B cell (primary cell): ENCODE measurements at regions not wholly inside any gene's neighbourhood (a gene's known extent, or its start where the extent isn't known, plus 50 kb on each side); places are given as distances from the start of the nearest gene placed in this dataset.

Experiments
- ATAC-seq: fragments of 200-7000 bp; cut with Tn5 transposase; one replicate; pipeline ENCODE4 v1.10.0; 2021; ENCODE audit warnings: low read depth, mild to moderate bottlenecking, moderate number of reproducible peaks, moderate library complexity
- CTCF ChIA-PET: fragments of 350-600 bp; sonication (Branson Sonifier 250); formaldehyde crosslinking; loops from one replicate; lab custom pipeline; 2021; ENCODE audit warnings: antibody characterized with exemption, inconsistent platforms; lab: Charles Lee
- POLR2A ChIA-PET: fragments of 350-600 bp; sonication (Branson Sonifier 250); formaldehyde crosslinking; loops from one replicate; lab custom pipeline; 2021; ENCODE audit warnings: antibody characterized with exemption; lab: Charles Lee
- DNase-seq: peaks from one replicate; pipeline ENCODE4 v3.0.0; 2013
- H2AFZ ChIP-seq: 2 replicates; pipeline ENCODE4 v1.6.1; 2012; ENCODE audit warnings: mild to moderate bottlenecking, low read depth, low read length; ENCODE audit not compliant: insufficient read depth, poor library complexity, severe bottlenecking
- H3K27ac ChIP-seq, 2 donors: 1 replicate in 1 of 2; 2 replicates in 1 of 2; pipeline ENCODE4 v1.5.1; 2012 to 2013; ENCODE audit warnings: low read length in 2 of 2, mild to moderate bottlenecking in 2 of 2, moderate library complexity in 1 of 2
- H3K27me3 ChIP-seq, 4 experiments: fragments of 200-600 bp in 1 of 4; sonication (generic) in 1 of 4; replicated peaks in 1 of 4; 1 replicate in 2 of 4; 2 replicates in 2 of 4; pipeline versions ENCODE4 v1.6.1 to v1.7.0; 2013 to 2016; ENCODE audit warnings: low read length in 3 of 4, mild to moderate bottlenecking in 2 of 4, mixed read lengths in 1 of 4, moderate library complexity in 1 of 4; ENCODE audit not compliant: insufficient read depth in 4 of 4, control insufficient read depth in 3 of 4; ENCODE audit errors: control extremely low read depth in 1 of 4
- H3K36me3 ChIP-seq, 2 experiments: replicated peaks in 1 of 2; 1 replicate in 1 of 2; 2 replicates in 1 of 2; pipeline versions ENCODE4 v1.6.1 to v1.7.1; 2013; ENCODE audit warnings: low read length in 1 of 2; ENCODE audit not compliant: insufficient read depth in 2 of 2, control insufficient read depth in 1 of 2; ENCODE audit errors: control extremely low read depth in 1 of 2, extremely low read depth in 1 of 2
- H3K4me1 ChIP-seq, 2 donors: fragments of 200-600 bp in 1 of 2; sonication (generic) in 1 of 2; 1 replicate in 1 of 2; 2 replicates in 1 of 2; pipeline versions ENCODE4 v1.5.1 to v1.6.1; 2013 to 2017; ENCODE audit warnings: low read length in 2 of 2; ENCODE audit not compliant: control insufficient read depth in 2 of 2, insufficient read depth in 2 of 2
- H3K4me2 ChIP-seq: replicated peaks from 2 replicates; pipeline ENCODE3; 2012; ENCODE audit warnings: mild to moderate bottlenecking, low read depth, low read length; ENCODE audit not compliant: poor library complexity, severe bottlenecking
- H3K4me3 ChIP-seq, 5 experiments: fragments of 200-600 bp in 1 of 5; sonication (generic) in 1 of 5; 1 replicate in 3 of 5; 2 replicates in 2 of 5; pipeline versions ENCODE4 v1.5.1 to v1.7.0; 2011 to 2016; ENCODE audit warnings: low read length in 4 of 5, mild to moderate bottlenecking in 4 of 5, low read depth in 2 of 5, control low read depth in 1 of 5, moderate library complexity in 1 of 5; ENCODE audit not compliant: insufficient read depth in 1 of 5; ENCODE audit errors: control extremely low read depth in 1 of 5, extremely low read depth in 1 of 5
- H3K79me2 ChIP-seq: fragments of 200-600 bp; sonication (generic); one replicate; pipeline ENCODE4 v1.6.0; 2016; ENCODE audit warnings: low read length; ENCODE audit not compliant: control insufficient read depth, insufficient read depth
- H3K9ac ChIP-seq: fragments of 200-600 bp; sonication (generic); 2 replicates; pipeline ENCODE4 v1.6.1; 2017; ENCODE audit warnings: mild to moderate bottlenecking, low read length, moderate library complexity
- H3K9me3 ChIP-seq, 3 donors: one replicate each; pipeline versions ENCODE4 v1.6.1 to v1.7.1; 2013; ENCODE audit warnings: low read length in 2 of 3; ENCODE audit not compliant: control insufficient read depth in 2 of 3, insufficient read depth in 1 of 3; ENCODE audit errors: control extremely low read depth in 1 of 3
- H4K20me1 ChIP-seq: 2 replicates; pipeline ENCODE4 v1.6.0; 2012; ENCODE audit warnings: mild to moderate bottlenecking, low read length; ENCODE audit not compliant: insufficient read depth, control insufficient read depth, poor library complexity, severe bottlenecking
- H3K27ac Mint-ChIP-seq: one replicate; pipeline ENCODE4 v1.8.0; 2021; ENCODE audit warnings: mixed read lengths
- H3K27me3 Mint-ChIP-seq: one replicate; pipeline ENCODE4 v1.8.0; 2021; ENCODE audit warnings: mixed read lengths
- H3K4me1 Mint-ChIP-seq: one replicate; pipeline ENCODE4 v1.8.0; 2021; ENCODE audit warnings: mixed read lengths
- H3K4me3 Mint-ChIP-seq: one replicate; pipeline ENCODE4 v1.8.0; 2021; ENCODE audit warnings: mixed read lengths
- H3K9me3 Mint-ChIP-seq: one replicate; pipeline ENCODE4 v1.8.0; 2022; ENCODE audit warnings: mixed read lengths; ENCODE audit not compliant: insufficient read depth
- EZH2 ChIP-seq: IDR thresholded peaks from 2 replicates; pipeline ENCODE4 v1.6.1; 2012; ENCODE audit warnings: borderline replicate concordance, low read depth, mild to moderate bottlenecking, moderate library complexity, low read length; ENCODE audit not compliant: insufficient read depth, poor library complexity, severe bottlenecking
- WGBS: methylation state at CpG from one replicate; pipeline ENCODE4 v1.1.5; 2013; ENCODE audit warnings: missing lambda C conversion rate; ENCODE audit not compliant: insufficient coverage; 5-methylcytosine and 5-hydroxymethylcytosine counted together
- intact Hi-C: fragments of 100-400 bp; cut with micrococcal nuclease; formaldehyde crosslinking; loops from one replicate; pipeline ENCODE4 v1.10.0; 2022
- TF ChIP-seq, protein P1 (sequence below): fragments of 200-600 bp; IDR thresholded peaks from one replicate; pipeline ENCODE4 v1.8.0; 2022; ENCODE audit warnings: antibody characterized with exemption, mild to moderate bottlenecking

DNA sequence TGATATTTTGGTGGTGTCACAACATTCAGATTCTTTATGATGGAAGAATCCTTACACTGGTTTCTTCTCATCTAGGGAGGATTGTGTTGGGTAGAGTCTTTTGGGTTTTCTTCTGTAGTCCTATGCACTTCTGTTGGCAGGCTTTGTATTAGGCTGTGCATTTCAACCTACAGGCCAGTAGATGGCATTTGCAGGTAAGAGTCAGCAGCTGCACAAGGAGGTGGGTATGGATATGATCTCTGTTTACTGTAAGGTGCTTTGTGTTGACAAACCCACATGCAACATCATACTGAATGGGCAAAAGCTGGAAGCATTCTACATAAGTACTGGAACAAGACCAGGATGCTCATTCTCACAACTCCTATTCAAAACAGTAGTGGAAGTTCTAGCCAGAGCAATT is 656.8 kb downstream of the METTL4 start:
- ATAC-seq (no peak), DNase-seq (no peak)
- peaks cover 12% of the 10 kb centered on the region for H3K9me3 Mint-ChIP-seq
- Histone ChIP-seq H3K27me3 (no peaks in the 10 kb centered on the region), H4K20me1 (no peaks in the 10 kb centered on the region), H3K4me2 (no peak overlapping the region), H3K79me2 (no peaks in the 10 kb centered on the region), H3K9me3 (peaks cover 0 to 13% (median 4%) of the 10 kb centered on the region in 3 donors), H3K36me3 (no peaks in the 10 kb centered on the region), H3K9ac (no peak overlapping the region), H2AFZ (no peak overlapping the region), H3K27ac (no peak overlapping the region), H3K4me3 (no peak overlapping the region), H3K4me1 (no peaks in the 10 kb centered on the region)
- no peak for TF ChIP-seq EZH2
- TF ChIP-seq, protein P1, sequence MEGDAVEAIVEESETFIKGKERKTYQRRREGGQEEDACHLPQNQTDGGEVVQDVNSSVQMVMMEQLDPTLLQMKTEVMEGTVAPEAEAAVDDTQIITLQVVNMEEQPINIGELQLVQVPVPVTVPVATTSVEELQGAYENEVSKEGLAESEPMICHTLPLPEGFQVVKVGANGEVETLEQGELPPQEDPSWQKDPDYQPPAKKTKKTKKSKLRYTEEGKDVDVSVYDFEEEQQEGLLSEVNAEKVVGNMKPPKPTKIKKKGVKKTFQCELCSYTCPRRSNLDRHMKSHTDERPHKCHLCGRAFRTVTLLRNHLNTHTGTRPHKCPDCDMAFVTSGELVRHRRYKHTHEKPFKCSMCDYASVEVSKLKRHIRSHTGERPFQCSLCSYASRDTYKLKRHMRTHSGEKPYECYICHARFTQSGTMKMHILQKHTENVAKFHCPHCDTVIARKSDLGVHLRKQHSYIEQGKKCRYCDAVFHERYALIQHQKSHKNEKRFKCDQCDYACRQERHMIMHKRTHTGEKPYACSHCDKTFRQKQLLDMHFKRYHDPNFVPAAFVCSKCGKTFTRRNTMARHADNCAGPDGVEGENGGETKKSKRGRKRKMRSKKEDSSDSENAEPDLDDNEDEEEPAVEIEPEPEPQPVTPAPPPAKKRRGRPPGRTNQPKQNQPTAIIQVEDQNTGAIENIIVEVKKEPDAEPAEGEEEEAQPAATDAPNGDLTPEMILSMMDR, result no peak
- intact Hi-C loops, result no loop called here
- no peaks in the 10 kb centered on the region for H3K4me1 Mint-ChIP-seq
- H3K27ac Mint-ChIP-seq, result no peak overlapping the region
- H3K4me3 Mint-ChIP-seq, result no peak overlapping the region
- POLR2A ChIA-PET, result no interaction called here
- H3K27me3 Mint-ChIP-seq, result no peaks in the 10 kb centered on the region
- CTCF ChIA-PET, result no interaction called here

DNA sequence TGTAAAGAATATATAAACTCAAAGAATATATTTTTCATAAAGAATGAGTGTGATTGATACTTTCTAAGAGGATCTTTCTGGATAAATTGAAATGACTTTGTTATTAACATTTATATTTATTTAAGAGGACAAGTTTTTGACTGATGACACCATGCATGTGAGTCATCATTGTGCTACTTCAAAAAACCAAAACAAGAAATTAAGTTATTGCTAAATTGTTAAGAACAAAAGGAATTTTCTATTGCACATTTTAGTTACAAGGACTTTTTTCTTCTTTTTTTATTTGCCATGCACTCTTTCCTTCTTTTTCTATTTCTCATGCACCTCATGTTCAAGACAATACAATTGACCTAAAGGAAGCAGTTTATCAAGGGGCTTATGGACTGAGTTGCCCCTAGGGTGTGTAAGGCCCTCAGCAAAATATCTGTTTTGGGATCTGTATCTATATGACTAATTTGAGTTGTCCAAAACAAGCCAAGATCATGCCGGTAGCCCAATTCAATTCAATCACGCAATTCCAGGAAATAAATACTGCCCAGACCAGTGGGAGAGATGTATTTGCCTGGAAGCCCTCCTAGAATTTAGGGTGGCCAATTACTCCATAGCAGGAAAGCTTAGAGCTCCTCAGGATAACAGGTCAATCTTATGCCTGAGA is 654.3 kb downstream of the METTL4 start:
- Mint-ChIP-seq H3K9me3 (peaks cover 10% of the 10 kb centered on the region), H3K27me3 (no peaks in the 10 kb centered on the region), H3K27ac (no peak overlapping the region), H3K4me1 (no peaks in the 10 kb centered on the region), H3K4me3 (no peak overlapping the region)
- ATAC-seq (no peak), DNase-seq (no peak)
- TF ChIP-seq, protein P1, result no peak
- no peak for TF ChIP-seq EZH2
- ChIA-PET CTCF (no interaction called here), POLR2A (no interaction called here)
- no peak overlapping the region for H3K9ac ChIP-seq
- H3K4me3 ChIP-seq, result no peak overlapping the region
- no peaks in the 10 kb centered on the region for H4K20me1 ChIP-seq
- H3K79me2 ChIP-seq, result no peaks in the 10 kb centered on the region
- H3K4me2 ChIP-seq, result no peak overlapping the region
- H3K27me3 ChIP-seq, result no peaks in the 10 kb centered on the region
- intact Hi-C loops, result no loop called here
- WGBS, result 100% methylated on average over 2 of the region's 2 CpGs
- no peaks in the 10 kb centered on the region for H3K4me1 ChIP-seq
- H3K27ac ChIP-seq, result no peak overlapping the region
- H3K9me3 ChIP-seq, result peaks cover 0 to 5% (median 4%) of the 10 kb centered on the region in 3 donors
- no peak overlapping the region for H2AFZ ChIP-seq
- H3K36me3 ChIP-seq, result no peaks in the 10 kb centered on the region
